NCI-H1105 (cell line): ENCODE measurements at regions not wholly inside any gene's neighbourhood (a gene's known extent, or its start where the extent isn't known, plus 50 kb on each side); places are given as distances from the start of the nearest gene placed in this dataset.

ENCODE experiments used
- DNase-seq: peaks from one replicate; lab custom pipeline; 2025; lab: John Stamatoyannopoulos, UW

DNA sequence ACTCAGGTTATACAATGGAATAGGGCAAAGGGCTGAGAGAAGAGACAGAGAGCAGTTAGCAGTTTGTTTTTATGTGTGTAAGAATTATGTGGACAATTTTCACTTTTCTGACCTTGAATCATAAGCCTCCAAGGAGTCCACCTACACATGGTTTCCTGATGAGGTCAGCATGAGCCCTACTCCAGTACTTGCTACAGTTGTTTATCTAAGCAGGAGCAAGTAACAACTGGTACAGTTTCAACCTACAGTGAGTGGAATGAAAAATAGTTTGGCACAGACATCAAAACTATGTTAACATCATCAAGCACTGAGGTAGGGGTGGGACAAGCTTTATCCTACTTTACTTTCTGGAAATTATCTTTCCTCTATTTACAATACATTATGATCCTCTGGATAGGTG is 426.7 kb upstream of the ID4 start:
- DNase-seq: no peak

DNA sequence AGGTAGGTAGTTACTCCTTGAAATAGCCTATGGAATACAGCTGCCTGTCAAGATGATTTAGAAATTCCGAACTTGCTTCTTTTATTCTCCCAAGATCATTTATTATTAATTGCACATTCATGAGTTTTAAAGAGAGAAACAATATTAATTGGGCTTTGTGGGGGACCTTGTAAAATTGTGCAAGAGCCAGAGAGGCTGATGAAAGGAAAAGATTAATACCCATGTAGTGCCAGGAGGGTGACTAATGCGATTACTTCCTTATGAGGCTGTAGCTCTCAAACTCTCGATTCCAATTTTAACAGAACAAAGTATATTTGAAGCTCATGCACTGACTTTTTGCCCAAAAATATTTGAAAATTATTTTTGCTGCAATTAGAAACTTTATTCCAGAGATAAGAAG is 423.8 kb upstream of the ID4 start:
- DNase-seq: no peak

GRCh38 chr6:19415605-19416326 is 421.4 kb upstream of the ID4 start:
- no peak for DNase-seq

DNA sequence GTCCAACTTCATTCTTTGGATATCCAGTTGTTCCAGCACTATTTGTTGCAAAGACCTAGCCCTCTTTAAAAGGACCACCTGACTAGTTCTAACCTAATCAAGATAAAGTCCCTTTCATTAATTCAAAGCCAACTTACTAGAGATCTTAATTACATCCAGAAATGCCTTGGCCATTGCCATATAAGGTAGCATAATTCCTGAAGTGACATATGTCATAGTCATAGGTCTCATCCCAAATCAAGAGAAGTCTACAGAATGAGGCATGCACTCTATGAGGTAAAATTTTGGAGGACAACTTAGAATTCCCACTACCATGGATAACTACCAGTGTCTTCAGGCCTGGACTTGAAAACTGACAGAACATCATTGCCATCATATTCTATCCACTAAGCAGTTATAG is 420.4 kb upstream of the ID4 start:
- DNase-seq: no peak

- DNase-seq: no peak
These were observed 419.5 kb upstream of the ID4 start for GRCh38 chr6:19417713-19418112.

DNA sequence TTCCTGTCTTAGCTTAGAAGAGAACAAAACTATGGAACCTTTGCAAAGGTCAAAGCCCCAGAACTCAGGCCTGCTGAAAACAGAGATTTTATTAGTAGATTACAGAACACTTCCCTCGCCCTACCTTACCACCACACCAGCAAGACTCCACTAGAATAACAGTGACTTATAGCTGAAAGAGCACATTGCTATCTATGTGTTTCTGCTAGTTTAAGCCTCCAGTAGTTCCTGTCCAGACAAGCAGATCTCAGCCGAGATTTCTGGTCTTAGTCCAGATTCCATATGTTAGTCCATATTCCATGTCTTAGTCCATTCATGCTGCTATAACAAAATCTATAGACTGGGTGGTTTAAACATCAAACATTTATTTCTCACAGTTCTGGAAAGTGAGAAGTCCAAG is 412.3 kb upstream of the ID4 start:
- DNase-seq: no peak

- no peak for DNase-seq
These were observed 409.6 kb upstream of the ID4 start for GRCh38 chr6:19427548-19427947.

DNA sequence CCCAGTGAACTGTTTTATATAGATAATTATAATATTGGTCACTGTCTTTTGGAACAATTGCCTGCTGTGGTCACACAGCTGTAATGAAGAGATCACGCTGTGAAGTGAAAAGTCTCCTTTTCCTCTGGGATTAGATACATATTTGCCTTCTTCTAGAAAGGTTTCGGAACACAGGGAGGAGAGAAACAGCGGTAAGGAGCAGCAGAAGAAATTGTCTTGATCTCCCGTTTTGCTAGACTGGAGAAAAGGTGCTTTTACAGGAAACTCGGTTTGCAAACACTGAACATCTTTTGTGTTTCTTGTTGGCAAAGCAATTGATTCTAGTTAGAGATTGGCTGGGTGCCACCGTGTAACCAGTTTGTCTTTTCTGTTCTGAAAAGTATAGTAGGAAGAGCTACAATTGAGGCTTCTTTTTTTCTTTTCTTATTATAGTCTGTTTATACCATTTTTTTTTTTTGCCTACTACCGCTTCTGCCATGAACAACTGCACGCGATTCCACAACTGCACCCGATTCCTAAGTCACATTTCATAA is 404.1 kb upstream of the ID4 start:
- peak; percentile 86 for DNase-seq

DNA sequence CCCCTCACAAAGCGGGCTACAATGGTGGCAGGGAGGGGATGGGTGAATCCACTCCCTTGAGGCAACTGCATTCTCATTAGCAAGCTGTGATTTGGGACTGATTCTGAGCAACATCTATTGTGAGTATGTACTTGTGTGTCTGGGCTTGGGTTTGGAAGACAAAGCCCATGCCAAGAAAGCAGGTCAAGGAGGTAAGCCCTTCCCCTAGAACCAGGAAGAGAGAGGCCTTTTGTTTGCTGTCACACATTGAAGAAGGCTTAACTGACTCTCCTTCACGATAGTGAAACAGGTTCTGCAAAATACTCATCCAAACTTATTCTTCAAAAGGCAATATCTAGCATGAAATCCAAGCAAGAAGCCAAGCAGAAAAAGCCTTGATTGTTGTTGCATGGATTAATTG is 403.1 kb upstream of the ID4 start:
- DNase-seq: no peak

DNA sequence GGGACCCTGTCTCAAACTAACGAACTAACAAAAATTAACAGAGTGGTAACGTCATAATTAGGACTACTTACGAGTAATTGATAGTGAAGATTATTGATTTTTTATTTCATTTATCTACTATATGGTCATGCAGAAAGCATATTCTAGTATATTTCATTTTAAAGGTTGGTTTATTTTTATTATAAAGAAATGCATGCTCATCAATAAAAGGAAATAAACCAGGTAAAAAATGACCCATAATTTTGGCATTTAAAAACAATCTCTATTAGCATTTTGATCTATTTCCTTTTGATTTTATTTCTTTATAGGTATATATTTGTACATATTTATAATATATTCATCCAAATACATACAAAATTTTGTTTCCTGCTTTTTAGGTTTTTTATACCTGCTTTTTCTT is 401.4 kb upstream of the ID4 start:
- no peak for DNase-seq

DNA sequence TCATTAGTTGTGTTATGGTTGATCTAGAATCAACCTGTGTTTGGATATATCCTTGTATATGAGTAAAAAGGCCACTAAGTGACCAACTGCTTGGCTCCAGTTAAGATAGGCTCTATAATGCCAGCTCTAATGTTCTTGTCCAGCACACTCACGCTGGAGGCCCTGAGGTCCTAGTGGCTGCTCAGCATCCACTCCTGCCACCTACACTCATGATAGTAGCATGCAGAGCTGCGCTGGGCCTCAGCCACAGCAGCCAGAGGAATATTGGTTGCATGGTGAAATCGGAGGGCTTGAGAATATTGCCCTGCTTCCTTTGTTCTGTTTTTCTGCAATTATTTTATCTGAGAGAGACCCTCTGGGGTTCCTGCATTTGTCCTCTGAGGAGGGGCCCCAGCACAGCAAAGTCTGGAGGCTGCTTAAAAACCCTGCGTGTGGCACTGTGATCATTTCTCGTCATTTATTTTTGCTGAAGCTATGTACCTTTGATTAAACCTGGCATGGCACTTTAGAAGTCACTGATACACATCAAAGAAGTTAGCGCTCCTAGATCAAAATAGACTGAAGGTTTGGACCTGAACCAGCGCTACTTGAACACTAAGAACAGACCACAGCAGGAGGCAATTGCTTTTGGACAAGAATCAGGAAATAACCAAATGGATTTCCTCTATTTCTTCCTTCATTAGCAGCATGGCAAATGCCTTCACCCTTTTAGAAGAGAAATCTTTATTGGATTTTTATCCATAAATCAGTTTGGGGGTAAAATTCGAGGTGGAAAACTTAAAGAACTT is 398.4 kb upstream of the ID4 start:
- no peak for DNase-seq

DNA sequence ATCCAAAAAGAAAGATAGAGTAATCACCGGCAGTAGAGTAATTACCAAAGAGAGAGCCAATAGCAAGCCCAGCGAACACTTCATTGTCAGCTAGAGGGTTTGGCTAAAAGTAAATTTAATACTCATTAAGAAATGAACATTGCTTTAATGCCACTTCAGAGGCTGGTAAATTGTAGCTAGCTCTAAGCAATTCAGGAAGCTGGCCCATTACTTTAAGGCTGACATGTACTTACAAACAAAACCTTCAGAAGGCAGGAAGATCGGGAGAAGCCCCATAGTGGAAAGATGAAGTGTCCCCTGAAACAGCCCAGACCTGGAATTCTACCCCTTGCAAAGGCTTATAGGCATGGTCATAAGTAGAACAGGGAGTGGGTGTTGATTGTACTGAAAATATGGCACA is 396.6 kb upstream of the ID4 start:
- DNase-seq: peak; percentile 57

DNA sequence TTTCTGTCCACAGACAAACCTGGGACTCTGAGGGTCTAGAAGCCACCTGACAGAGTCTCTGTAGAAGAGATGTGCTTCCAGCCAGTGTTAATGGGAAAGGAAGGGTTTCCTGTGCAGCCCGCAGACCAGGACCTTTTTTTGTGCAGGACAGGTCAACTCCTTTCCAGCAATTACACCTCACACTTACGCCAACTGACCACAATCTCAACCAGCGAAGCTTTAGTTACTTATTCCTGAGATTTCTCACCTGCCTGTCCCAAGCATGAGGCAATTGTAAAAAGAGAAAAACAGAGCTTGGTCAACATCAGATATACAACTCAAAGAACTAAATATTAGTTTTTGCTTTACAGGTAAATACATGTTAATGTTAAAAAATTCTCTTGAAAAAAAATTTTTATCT is 393.8 kb upstream of the ID4 start:
- DNase-seq: no peak

DNA sequence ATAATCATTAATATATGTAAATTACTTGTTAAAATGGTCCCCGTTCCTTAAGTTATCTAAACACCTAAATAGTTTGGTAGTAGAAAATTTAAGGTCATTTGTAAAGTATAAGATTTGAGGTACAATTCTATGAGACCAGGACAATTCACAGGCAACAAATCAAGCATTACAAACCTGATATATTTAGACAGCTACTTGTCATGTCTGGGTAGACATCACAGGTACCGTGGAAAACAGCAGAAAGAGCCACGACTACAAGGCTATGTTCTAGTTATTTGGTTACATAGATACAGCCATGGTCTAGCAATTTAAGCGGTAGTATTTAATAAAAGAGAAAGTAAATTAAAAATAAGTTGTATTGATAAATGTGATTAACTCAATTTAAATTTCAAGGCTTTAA is 393.1 kb upstream of the ID4 start:
- DNase-seq: no peak

DNA sequence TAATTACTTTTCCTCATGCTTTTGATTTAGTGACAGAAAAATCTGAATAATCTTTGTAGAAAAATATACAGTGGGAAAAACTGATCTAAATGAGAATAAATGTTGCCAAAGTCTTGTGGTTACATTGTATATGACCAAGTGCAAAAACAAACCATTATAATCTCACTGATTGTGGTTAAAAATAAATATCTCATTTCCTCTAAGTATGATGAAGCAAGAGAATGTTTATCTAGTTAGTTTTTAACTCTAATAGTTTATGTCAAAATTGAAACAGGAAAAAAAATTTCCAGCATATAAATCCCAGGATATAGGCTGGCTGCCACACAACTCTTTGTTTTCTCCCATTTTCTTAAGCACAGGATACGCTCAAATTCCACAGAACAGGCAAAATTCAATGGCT is 392.7 kb upstream of the ID4 start:
- no peak for DNase-seq

DNA sequence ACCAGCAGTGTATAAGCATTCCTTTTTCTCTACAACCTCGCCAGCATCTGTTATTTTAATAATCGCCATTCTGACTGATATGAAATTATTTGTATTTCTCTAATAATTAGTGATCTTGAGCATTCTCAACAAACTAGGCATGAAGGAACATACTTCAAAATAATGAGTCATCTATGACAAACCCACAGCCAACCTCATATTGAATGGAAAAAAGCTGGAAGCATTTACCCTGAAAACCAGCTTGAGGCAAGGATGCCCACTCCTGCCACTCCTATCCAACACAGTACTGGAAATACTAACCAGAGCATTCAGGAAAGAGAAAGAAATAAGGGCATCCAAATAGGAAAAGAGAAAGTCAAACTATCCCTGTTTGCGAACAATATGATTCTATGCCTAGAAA is 390.6 kb upstream of the ID4 start:
- no peak for DNase-seq

GRCh38 chr6:19450651-19451050 is 386.5 kb upstream of the ID4 start:
- DNase-seq: no peak

DNA sequence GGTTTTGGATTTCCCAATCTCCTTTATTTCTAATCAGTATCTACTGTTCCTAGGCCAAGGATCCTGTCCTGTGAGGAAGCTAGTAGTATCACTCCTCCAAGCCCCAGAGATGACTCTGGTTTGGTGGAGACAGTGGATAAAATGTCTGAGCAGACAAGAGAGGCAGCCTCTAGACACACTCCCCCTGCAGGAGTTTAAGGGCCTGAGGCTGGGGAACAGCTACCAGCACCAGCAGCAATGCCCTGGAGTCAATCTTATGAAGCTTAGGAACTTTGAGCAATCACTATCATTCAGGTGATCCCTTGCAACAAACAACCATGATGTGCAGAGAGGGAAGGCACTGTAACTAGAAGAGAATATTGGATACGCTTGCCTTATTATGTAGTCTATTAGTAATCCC is 384.7 kb upstream of the ID4 start:
- DNase-seq: no peak

DNA sequence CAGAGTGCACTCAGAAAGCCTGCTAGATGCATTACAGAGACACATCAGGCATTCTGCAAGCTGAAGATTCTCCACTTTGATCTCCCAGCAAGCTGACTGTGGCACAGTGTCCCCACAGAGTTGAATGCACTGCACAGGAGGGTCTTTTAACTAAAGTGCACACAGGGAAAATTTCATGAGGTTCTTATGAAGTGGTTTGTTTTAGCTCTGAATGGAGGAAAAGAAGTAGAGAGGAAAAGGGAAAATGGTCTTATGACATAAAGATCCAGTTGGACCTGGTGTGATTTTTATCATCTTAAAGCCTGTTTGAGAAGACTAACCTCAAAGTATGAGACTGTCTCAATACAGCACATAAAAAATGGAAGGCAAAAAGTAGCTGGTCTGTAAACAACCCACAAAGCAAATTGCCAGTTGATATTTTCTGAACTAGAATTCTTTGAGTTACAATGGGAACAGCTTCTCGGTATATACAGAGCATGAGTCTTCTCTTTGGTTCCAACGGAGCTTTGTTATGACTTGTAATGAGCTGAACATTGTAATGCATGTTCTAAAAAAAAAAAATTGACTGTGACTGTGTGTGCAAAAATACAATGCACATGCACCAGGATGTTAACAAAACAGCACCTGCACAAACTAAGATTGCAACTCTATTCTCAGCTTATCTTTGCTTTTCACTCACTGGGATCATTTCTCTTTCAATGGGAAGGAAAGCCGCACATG is 383.0 kb upstream of the ID4 start:
- no peak for DNase-seq

- no peak for DNase-seq
These were observed 382.3 kb upstream of the ID4 start for GRCh38 chr6:19454721-19455392.

- no peak for DNase-seq
These were observed 373.9 kb upstream of the ID4 start for GRCh38 chr6:19463250-19463649.

DNA sequence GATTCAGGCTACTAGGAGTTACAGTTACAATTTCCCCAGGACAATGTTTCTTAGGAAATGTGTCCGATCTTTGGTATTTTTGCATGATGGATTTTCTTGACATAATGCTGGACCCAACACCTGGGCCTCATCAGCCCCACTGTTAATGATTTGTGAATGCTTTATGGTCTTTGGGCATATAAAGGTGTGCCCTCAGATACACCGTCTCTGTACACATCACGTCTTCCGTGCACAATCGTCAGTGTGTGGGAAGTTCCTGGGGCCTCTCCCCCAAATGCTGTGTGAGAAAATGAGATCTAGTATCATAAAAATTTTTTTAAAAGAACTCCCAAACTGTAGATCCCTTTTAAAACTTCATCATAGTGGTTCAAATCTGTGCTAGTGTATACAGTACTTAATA is 373.2 kb upstream of the ID4 start:
- no peak for DNase-seq
